GM12892 (cell line): ENCODE measurements at regions not wholly inside any gene's neighbourhood (a gene's known extent, or its start where the extent isn't known, plus 50 kb on each side); places are given as distances from the start of the nearest gene placed in this dataset.
"Not testable (repeated sequence)": the region's sequence is repeated elsewhere in the genome, so short reads cannot be mapped to it uniquely, and the experiment has no call there.

ENCODE experiments used
- POLR2A ChIP-seq: IDR thresholded peaks from 2 replicates; pipeline ENCODE4 v1.6.1; 2011; ENCODE audit warnings: low read depth, low read length, control low read depth
- TAF1 ChIP-seq: IDR thresholded peaks from 2 replicates; pipeline ENCODE4 v1.6.1; 2011; ENCODE audit warnings: low read depth, mild to moderate bottlenecking, control low read depth, low read length, borderline replicate concordance

- not testable (repeated sequence) for TF ChIP-seq POLR2A, TAF1
These were observed 83.1 kb upstream of the CD82 start for GRCh38 chr11:44482338-44482737.
